ENCODE measurements at regions not wholly inside any gene's neighbourhood (a gene's known extent, or its start where the extent isn't known, plus 50 kb on each side); places are given as distances from the start of the nearest gene placed in this dataset.
"Not testable (repeated sequence)": the region's sequence is repeated elsewhere in the genome, so short reads cannot be mapped to it uniquely, and the experiment has no call there.

DNA sequence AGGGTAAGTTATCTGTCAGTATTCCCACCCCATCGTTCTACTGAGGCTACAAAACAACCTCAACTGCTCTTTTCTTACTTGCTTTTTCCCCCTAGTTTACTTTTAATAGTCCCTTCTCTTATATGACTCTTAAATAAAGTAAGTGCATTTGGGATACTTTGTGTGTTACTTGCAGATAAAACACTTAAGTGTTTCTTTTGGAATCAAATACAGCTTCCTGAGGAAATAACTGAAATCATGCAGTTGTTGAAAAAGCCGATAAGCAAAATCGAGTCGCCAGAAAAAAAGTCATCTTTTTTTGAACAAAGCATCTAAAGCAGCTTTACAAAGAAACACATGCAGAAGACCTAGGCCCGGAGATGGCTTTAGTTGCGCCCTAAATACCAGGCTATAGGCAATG is 53.5 kb upstream of the EPB41L4A start:
- no peak for DNase-seq

DNA sequence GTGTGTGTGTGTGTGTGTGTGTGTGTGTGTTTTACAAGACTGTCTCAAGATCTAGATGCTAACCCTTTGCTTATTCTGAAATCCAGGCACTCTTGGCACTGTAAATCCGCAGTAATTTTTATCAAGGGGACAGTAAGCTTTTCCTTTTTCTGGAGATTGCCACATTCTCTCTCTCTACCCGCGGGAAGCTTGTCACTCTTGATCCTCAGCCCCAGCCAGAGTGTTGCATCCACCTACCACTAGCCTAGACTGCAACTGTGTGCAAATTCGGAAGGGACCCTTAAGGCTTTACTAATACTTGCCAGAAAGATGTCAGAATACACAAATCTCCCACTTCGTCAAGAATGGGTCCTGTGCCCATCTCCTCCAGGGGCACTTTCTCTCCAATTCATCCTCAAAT is 54.9 kb upstream of the EPB41L4A start:
- no peak for DNase-seq

DNA sequence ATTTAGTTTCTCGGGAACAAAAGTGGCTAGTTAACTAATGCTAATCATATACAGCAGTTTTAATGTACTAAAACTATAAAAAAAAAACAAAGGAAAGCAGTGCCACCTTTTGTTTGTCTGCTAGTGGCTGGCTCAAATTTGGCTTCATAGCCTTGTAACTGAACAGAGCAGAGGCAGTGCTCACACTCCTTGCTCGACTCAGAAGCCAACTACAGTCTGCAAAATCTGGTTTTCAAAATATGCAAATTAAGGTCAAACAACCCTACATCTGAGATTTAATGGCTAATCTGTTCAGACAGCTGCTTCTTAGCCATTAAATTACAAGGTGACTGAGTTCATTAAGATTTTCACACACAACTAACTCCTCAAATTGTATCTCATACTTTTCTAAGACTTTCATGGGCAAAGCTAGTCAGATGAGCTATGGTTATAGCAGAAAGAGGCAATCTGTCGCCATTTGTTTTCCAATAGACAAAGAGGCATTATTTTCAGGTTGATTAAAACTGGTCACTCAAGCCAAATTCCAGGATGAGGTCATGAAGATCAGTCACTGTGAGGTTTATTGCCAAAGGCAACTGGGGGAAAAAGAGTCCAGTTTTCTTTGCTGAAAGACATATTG is 56.8 kb upstream of the EPB41L4A start:
- DNase-seq = no peak

DNA sequence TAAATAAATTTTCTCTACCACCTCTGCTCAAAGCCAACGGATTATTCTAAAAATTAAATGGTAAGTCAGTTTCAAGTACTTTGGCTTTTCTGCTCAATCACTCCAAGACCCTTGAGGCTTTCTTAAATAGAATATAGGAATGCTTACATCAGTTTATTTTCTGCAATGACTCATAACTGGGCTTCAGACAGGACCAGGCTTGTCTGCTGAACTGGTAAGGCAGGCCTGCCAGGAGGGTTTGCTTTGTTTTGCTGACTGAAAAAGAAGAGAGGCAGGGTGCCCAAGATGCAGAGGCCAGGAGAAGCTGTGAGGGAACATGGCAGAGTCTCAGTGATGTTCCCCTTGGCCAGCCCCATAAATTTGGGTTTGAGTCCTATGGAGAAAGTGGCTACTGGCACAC is 60.3 kb upstream of the EPB41L4A start:
- DNase-seq = no peak

DNA sequence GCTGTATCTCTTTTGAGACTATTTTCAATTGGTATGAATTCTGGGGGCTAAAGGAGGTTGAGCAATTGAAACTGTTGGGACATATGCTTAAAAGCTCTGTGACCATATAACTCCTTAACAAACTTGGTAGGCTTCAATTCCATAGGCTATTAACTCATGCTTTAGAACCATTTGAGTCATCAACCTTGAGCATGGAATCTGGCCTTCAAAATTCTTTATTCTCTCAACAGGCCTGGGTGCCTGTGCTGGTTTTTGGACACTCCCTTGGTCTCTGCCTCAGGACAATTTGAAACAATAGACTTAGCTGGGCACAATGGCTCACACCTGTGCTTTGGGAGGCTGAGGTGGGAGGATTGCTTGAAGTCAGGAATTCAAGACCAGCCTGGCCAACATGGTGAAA is 61.4 kb upstream of the EPB41L4A start:
- DNase-seq = no peak

DNA sequence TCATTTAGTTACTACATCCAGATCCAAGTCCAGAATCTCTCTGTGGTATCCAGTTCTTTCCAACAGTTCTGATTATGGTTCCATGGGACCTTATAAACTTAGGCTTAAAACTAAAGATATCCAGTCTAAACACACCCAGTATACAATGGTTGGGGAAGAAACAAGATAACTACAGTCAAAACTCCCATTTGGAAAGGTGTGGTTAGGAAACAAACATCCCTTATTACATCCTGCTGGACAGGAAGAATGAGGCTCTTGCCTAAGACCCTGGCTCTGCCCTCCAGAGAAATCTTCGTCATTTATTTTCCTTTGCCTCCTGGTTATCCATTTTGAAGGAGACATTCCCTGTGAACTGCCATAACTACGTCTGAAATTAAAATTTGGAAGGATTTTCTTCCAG is 64.6 kb upstream of the EPB41L4A start:
- no peak for DNase-seq

DNA sequence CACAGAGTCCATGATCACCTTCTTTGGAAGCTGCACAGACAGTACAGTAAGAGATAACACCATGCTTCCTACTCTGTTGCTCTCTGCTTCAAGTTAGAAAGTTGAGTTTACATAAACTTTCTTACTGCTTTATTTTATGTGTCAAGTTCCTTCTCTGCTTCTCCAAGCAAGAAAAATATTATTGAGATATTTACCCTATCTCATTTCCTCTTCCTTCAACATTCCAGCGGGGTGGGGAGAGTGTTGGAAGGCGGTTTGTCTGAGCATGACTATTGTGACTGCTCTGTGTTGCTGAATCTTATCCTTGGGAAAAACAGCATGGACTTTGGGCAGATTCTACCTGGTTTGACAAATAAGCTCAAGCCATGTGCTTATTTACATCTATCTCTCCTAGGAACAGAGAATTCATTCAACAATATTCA is 66.9 kb upstream of the EPB41L4A start:
- no peak for DNase-seq

DNA sequence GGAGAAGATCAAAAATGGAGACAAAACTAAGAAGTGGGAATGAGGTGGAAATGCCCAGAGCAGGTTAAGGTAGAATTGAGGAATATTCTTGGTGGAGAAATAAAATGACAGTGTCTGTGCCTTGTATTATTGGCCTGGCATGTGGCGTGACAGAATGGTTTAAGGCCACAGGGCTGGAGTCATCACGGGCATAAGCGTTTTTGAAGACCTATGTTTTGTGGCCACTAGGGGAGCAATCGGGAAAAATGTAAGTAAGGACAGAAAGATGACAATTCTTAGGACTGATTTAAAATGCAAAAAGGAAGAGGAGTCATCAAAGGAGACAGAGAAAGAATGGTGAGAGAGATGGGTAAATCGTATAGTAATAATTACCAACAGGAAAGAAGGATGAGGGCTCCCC is 72.2 kb upstream of the EPB41L4A start:
- no peak for DNase-seq

DNA sequence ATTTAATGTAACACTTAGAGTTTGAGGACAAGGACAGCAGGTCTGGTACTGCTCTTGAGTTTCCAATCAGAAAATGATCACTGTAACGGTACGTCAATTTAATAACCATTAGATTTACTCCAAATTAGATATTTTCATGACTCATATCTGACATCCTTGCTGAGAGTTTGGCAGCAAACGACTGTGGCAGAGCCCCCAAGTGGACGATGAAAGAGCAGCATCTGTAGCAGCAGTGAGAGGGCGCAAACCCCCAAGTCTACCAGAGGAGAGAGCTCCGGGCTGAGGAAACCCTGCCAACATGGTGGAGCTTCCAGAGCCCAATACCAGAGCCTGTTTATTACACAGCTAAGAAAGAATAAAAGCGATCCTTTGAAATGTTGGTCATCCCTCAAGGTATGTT is 73.2 kb upstream of the EPB41L4A start:
- DNase-seq = peak in 2 of 5 donors; percentile 0 to 33

DNA sequence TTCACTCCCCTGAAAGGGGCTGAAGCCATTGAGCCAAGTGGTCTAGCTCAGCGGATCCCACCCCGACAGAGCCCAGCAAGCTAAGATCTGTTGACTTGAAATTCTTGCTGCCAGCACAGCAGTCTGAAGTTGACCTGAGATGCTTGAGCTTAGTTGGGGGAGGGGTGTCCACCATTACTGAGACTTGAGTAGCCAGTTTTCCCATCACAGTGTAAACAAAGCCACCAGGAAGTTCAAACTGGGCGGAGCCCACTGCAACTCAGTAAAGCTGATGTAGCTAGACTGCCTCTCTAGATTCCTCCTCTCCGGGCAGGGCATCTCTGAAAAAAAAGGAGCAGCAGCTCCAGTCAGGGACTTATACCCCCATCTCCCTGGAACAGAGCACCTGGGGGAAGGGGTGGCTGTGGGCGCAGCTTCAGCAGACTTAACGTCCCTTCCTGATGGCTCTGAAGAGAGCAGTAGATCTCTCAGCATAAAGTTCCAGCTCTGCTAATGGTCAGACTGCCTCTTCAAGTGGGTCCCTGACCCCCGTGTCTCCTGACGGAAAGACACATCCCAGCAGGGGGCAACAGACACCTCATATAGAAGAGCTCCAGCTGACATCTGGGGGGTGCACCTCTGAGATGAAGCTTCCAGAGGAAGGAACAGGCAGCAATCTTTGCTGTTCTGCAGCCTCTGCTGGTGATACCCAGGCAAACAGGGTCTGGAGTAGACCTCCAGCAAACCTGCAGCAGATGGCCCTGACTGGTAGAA is 84.8 kb upstream of the EPB41L4A start:
- not testable (repeated sequence) for DNase-seq

DNA sequence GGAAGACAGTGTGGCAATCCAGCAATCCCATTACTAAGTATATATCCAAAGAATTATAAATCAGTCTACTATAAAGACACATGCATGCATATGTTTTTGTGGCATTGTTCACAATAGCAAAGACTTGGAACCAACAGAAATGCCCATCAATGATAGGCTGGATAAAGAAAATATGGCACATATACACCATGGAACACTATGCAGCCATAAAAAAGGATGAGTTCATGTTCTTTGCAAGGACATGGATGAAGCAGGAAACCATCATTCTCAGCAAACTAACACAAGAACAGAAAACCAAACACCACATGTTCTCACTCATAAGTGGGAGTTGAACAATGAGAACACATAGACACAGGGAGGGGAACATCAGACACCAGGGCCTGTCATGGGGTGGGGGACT is 90.0 kb upstream of the EPB41L4A start:
- not testable (repeated sequence) for DNase-seq

DNA sequence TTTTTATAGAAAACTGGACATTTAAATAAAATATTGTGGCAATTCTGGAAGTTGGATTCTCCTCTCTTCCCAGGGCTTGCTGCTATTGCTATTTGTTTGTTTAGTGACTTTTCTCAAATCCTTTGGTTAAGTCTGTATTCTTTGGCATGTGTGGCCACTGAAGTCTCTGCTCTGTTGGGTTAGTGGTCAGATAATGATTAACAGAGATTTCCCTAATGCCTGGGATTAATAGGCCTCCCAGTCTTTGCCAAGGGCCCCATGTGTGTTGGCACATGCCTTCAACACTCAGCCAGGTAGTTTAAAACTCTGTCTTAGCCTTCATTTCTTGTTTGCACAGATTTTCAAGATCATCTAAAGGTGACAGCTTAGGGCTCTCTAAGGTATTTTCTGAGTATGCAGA is 92.8 kb upstream of the EPB41L4A start:
- no peak for DNase-seq

DNA sequence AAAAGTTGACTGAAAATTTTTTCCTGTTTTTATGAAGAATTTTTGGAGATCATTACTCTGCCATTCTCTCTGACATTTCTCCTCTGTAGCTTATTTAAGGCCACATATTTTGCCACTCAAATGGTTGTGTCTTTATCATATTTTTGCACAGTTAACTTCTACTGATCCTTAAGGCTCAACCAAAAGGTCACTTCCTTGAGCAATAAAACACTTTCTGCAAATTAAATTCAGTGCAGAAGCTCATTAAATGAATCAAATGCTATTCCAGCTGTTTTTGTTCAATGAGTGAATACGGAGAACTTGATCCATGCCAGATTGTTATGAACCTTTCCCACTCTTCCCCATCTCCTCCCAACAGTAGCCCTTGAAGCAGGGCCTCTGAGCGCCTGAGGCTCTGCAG is 93.8 kb upstream of the EPB41L4A start:
- no peak for DNase-seq

DNA sequence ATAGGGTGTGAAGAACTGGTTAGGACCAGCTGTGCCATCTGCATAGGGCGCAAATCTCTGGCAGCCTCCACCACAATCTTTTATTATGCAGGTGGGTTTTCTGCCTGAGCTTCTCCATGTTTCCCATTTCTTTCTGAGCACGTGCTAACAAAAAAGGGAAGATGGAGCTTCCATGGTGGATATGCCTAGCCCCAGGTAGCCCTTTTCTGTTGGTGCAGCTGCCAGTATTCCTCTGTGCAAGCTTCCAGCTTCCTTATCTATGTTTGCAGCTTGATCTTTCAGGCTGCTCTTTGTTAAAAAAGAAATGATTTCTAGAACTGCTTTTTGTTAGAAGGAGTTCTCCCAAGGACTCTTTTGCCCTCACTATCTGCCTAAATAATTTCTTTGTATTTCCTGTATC is 95.0 kb upstream of the EPB41L4A start:
- DNase-seq = no peak

DNA sequence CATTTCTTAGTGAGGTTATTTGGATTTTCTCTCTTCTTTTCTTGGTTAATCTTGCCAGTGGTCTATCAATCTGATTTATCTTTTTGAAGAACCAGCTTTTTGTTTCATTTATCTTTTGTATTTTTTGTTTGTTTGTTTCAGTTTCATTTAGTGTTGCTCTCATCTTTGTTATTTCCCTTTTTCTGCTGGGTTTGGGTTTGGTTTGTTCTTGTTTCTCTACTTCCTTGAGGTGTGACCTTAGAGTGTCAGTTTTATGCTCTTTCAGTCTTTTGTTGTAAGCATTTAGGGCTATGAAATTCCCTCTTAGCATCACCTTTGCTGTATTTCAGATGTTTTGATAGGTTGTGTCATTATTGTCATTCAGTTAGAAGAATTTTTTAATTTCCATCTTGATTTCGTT is 101.4 kb upstream of the EPB41L4A start:
- not testable (repeated sequence) for DNase-seq

DNA sequence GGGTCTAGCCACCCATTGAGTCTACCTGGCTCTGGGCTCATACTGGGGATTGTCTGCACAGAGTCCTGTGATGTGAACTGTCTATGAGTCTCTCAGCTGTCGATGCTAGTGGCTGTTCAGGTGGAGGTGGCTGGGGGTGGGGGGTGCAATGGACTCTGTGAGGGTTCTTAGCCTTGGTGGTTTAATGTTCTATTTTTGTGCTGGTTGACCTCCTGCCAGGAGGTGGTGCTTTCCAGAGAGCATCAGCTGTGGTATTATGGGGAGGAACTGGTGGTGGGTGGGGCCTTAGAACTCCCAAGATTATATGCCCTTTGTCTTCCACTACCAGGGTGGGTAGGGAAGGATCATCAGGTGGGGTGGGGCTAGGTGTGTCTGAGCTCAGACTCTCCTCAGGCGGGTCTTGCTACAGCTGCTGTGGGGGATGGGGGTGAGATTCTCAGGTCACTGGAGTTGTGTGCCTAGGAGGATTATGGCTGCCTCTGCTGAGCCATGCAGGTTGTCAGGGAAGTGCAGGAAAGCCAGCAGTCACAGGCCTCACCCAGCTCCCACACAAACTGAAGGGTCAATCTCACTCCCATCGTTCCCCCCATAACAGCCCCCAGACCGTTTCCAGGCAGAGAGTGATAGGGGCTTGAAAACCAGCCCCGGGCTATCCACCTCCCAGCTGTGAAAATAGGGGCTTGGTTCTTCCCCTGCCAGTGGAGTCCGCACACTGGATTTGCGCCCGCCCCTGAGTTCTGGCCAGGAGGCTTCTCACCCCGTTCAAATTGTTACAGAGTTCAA is 104.0 kb upstream of the EPB41L4A start:
- DNase-seq = not testable (repeated sequence)

DNA sequence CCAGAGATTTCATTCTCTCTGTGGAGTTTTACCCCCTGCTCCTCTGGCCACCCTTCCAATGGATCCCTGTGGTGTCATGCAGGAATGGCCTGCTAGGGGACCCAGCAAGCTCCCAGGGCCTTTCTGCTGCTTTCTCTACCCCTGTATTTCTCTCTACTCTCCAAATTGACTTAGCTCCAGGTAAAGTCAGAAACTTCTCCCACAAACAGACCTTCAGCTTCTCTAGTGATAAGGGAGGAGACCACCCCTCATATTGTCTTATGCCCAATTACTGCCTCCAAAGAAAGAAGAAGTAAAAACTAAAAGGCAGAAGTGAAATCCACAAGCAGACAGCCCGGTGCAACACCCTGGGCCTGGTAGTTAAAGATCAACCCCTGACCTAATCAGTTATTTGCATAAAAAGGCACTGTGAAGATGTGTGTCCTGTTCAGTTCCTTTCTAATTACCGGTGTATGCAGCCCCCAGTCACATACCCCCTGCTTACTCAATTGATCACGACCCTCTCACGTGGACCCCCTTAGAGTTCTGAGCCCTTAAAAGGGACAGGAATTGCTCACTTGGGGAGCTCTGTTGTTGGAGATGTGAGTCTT is 104.7 kb upstream of the EPB41L4A start:
- DNase-seq = not testable (repeated sequence)

DNA sequence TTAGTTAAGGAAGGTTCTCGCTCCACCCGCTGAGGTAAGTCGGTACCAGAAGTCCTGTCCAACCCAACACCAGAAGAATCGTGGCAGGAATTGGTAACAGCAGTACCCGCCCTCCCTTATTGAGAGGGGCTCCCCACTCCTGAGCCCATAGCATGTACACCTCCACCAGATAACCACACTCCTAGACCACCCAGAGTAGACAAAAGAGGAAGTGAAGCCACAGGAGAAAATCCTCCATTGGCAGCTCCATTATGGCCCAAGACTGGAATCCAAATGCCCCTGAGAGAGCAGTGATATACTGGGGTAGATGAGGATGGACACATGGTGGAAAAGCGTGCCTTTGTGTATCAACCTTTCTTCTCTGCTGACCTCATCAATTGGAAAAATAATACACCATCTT is 106.1 kb upstream of the EPB41L4A start:
- DNase-seq = no peak

DNA sequence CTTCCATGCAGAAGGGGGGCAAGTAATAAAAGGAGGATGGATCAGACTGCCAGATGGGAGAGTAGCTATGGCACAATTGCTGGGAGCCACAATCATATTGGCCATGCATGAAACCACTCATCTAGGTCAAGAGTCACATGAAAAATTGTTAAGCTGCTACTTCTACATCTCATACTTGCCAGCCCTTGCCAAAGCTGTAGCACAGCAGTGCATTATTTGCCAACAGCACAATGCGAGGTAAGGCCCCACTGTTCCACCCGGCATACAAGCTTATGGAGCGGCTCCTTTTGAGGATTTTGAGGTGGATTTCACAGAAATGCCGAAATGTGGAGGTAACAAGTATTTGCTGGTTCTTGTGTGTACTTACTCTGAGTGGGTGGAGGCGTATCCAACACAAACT is 109.9 kb upstream of the EPB41L4A start:
- no peak for DNase-seq

DNA sequence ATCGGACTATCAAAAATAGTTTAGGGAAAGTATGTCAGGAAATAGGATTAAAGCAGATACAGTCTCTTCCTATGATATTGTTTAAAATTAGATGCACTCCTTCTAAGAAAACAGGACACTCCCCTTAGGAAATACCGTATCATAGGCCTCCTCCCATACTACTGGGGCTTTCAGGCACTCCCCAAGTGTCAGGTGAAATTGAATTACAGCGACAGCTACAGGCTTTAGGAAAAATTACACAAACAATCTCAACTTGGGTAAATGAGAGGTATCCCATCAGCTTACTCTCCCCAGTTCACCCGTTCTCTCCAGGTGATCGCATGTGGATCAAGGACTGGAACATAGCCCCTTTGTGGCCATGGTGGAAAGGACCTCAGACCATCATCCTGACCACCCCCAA is 110.4 kb upstream of the EPB41L4A start:
- DNase-seq = no peak

DNA sequence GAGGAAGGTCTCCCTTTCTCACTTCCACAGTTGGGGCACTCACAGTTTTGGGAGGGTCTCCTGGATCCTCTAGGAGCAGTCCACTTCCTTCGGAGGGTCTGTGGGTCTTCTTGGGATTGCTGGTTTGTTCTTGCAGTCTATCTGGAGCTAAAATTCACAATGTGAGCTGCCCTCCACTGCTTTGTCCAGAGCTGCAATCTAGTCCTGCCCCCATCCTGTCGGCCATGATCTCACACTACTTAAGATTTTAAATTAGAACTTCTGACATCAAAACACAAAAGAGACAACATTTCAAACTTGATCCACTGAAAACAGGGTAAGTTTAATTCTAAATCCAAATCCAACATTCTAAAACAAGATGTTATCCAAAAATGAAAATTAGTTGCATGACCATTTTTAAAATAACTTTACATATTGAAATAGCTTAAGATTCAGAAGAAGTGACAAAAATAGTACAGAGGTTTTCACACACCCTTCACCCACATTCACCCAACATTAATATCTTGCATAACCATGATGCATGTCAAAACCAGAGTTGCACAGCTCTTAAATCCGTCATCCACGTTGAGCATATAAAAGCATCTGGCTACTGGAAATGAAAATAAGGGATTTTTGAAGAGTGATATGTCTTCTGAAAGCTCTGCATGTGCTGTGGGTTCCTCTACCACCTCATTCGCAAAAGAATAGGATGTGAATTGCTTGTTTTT is 113.7 kb upstream of the EPB41L4A start:
- DNase-seq = no peak

DNA sequence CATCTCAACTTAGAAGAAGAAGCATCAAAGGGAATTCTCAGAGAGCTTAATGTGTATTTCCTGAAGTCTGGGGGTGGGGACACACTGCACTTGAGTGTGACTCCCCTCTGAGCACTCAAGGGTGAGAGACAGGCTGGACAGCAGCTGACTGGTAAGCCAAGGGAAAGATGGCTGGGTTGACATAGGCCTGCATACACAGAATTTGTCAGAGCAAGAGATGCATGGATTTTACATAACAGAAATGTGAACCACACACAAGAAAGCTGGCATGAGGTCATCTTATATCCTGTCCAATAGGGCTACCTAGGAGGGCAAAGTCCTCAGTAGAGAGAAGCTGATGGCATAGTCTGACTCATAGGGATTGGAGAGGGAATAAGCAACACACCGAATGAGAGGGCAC is 114.3 kb upstream of the EPB41L4A start:
- DNase-seq = no peak

DNA sequence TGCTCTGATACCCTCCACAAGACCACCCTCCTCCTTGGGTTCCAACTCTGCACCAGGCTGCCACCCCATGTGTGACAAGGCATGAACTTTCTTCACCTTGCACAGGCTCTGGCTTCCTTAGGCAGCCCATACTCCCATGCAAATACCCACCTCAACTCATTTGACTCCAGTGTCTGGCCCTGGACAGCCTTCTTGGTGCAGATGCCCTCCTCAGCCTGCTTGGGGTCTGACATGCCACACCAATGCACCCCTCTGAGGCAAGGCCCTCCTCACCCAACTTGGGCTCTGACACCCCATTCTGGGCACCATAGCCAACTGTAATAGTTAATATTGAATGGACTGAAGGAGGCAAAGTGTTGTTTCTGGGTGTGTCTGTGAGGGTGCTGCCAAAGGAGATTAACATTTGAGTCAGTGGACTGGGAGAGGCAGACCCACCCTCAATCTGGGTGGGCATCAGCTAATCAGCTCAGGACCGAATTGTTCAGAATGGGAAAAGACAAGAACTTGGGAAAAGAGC is 115.0 kb upstream of the EPB41L4A start:
- DNase-seq = no peak

All from T-helper 1 cell (primary cell).